CD14-positive monocyte (primary cell): ENCODE measurements at regions not wholly inside any gene's neighbourhood (a gene's known extent, or its start where the extent isn't known, plus 50 kb on each side); places are given as distances from the start of the nearest gene placed in this dataset.

Source experiments
- DNase-seq, 3 donors: peaks; one replicate each; pipeline ENCODE4 v3.0.0-alpha.2; 2011 to 2022
- H2AFZ ChIP-seq: 2 replicates; pipeline ENCODE4 v1.6.0; 2012; ENCODE audit warnings: mild to moderate bottlenecking, low read depth, low read length, inconsistent platforms; ENCODE audit not compliant: insufficient read depth, poor library complexity, severe bottlenecking
- H3K27ac ChIP-seq, 2 donors: 1 replicate in 1 of 2; 2 replicates in 1 of 2; pipeline ENCODE4 v1.5.1; 2012 to 2013; ENCODE audit warnings: low read length in 2 of 2, control low read depth in 1 of 2, inconsistent platforms in 1 of 2, low read depth in 1 of 2, mild to moderate bottlenecking in 1 of 2
- H3K27me3 ChIP-seq, 2 donors: one replicate each; pipeline versions ENCODE4 v1.6.0 to v1.6.1; 2011 to 2013; ENCODE audit warnings: low read length in 2 of 2; ENCODE audit not compliant: control insufficient read depth in 2 of 2, insufficient read depth in 2 of 2
- H3K36me3 ChIP-seq, 2 donors: replicated peaks in 1 of 2; 1 replicate in 1 of 2; 2 replicates in 1 of 2; pipeline versions ENCODE4 v1.5.1 to v1.6.1; 2012 to 2013; ENCODE audit warnings: low read length in 2 of 2, control low read depth in 1 of 2, inconsistent platforms in 1 of 2, mild to moderate bottlenecking in 1 of 2; ENCODE audit not compliant: insufficient read depth in 2 of 2, control insufficient read depth in 1 of 2
- H3K4me1 ChIP-seq, 2 donors: 1 replicate in 1 of 2; 2 replicates in 1 of 2; pipeline versions ENCODE4 v1.5.1 to v1.6.1; 2012 to 2013; ENCODE audit warnings: low read length in 2 of 2, control low read depth in 1 of 2, inconsistent platforms in 1 of 2, mild to moderate bottlenecking in 1 of 2, moderate library complexity in 1 of 2; ENCODE audit not compliant: insufficient read depth in 2 of 2, control insufficient read depth in 1 of 2
- H3K4me2 ChIP-seq: replicated peaks from 2 replicates; pipeline ENCODE3; 2012; ENCODE audit warnings: low read length, moderate library complexity, mild to moderate bottlenecking; ENCODE audit not compliant: poor library complexity, severe bottlenecking; ENCODE audit errors: extremely low read depth
- H3K4me3 ChIP-seq, 3 experiments: fragments of 200-600 bp in 1 of 3; sonication (generic) in 1 of 3; replicated peaks in 1 of 3; 1 replicate in 2 of 3; 2 replicates in 1 of 3; pipeline ENCODE4 v1.5.1; 2011 to 2013; ENCODE audit warnings: low read length in 3 of 3, mild to moderate bottlenecking in 3 of 3, control low read depth in 2 of 3, low read depth in 2 of 3, inconsistent platforms in 1 of 3, moderate library complexity in 1 of 3
- H3K79me2 ChIP-seq: 2 replicates; pipeline ENCODE4 v1.6.0; 2012; ENCODE audit warnings: mild to moderate bottlenecking, control low read depth, inconsistent platforms, low read length, moderate library complexity; ENCODE audit not compliant: insufficient read depth
- H3K9ac ChIP-seq: 2 replicates; pipeline ENCODE4 v1.6.0; 2017; ENCODE audit warnings: low read length, mild to moderate bottlenecking; ENCODE audit not compliant: insufficient read depth, poor library complexity, severe bottlenecking
- H3K9me3 ChIP-seq, 2 donors: replicated peaks in 1 of 2; 1 replicate in 1 of 2; 2 replicates in 1 of 2; pipeline versions ENCODE4 v1.5.1 to v1.6.1; 2012 to 2013; ENCODE audit warnings: low read length in 2 of 2, control low read depth in 1 of 2; ENCODE audit not compliant: control insufficient read depth in 1 of 2, insufficient read depth in 1 of 2
- H4K20me1 ChIP-seq: 2 replicates; pipeline ENCODE4 v1.6.0; 2012; ENCODE audit warnings: mild to moderate bottlenecking, low read length, control low read depth, moderate library complexity; ENCODE audit not compliant: insufficient read depth
- H3K27ac Mint-ChIP-seq, 7 donors: one replicate each; pipeline ENCODE4 v1.8.0; 2020; ENCODE audit warnings: mild to moderate bottlenecking in 7 of 7, mixed read lengths in 7 of 7, moderate library complexity in 6 of 7, inconsistent platforms in 2 of 7
- H3K27me3 Mint-ChIP-seq, 3 donors: one replicate each; pipeline ENCODE4 v1.8.0; 2021 to 2022; ENCODE audit warnings: low read depth in 3 of 3, mild to moderate bottlenecking in 3 of 3, mixed read lengths in 3 of 3, moderate library complexity in 3 of 3, inconsistent platforms in 1 of 3
- H3K36me3 Mint-ChIP-seq, 2 donors: one replicate each; pipeline ENCODE4 v1.8.0; 2020; ENCODE audit warnings: mixed read lengths in 2 of 2, inconsistent platforms in 1 of 2, mild to moderate bottlenecking in 1 of 2
- H3K4me1 Mint-ChIP-seq: one replicate; pipeline ENCODE4 v1.8.0; 2020; ENCODE audit warnings: mild to moderate bottlenecking, mixed read lengths
- H3K4me3 Mint-ChIP-seq, 2 donors: one replicate each; pipeline ENCODE4 v1.8.0; 2020; ENCODE audit warnings: mild to moderate bottlenecking in 2 of 2, mixed read lengths in 2 of 2, moderate library complexity in 1 of 2
- H3K9me3 Mint-ChIP-seq, 7 donors: one replicate each; pipeline ENCODE4 v1.8.0; 2020 to 2022; ENCODE audit warnings: mixed read lengths in 7 of 7, mild to moderate bottlenecking in 6 of 7, moderate library complexity in 6 of 7, inconsistent platforms in 2 of 7
- CTCF ChIP-seq: fragments of 200-600 bp; IDR thresholded peaks from one replicate; pipeline ENCODE4 v1.8.0; 2022; ENCODE audit warnings: antibody characterized with exemption, mild to moderate bottlenecking
- WGBS: methylation state at CpG from one replicate; pipeline ENCODE4 v1.1.5; 2013; ENCODE audit warnings: missing lambda C conversion rate; ENCODE audit not compliant: insufficient coverage; 5-methylcytosine and 5-hydroxymethylcytosine counted together
- intact Hi-C, 2 donors: fragments of 100-400 bp; cut with micrococcal nuclease; formaldehyde crosslinking; loops; one replicate each; pipeline versions ENCODE4 v1.15.0 to v1.15.1; 2023

GRCh38 chr12:126558219-126558618 lies 1493.0 kb downstream of the AACS start:
- no peak for TF ChIP-seq CTCF
- WGBS = 75% methylated on average over 1 of the region's 2 CpGs
- Histone ChIP-seq H3K27me3 (no peaks in the 10 kb centered on the region), H3K4me2 (no peak overlapping the region), H3K9ac (no peak overlapping the region), H3K4me3 (no peak overlapping the region), H3K79me2 (no peaks in the 10 kb centered on the region), H2AFZ (no peak overlapping the region), H4K20me1 (no peaks in the 10 kb centered on the region), H3K27ac (no peak overlapping the region), H3K9me3 (peaks cover 11 to 17% of the 10 kb centered on the region in 2 donors), H3K36me3 (no peaks in the 10 kb centered on the region), H3K4me1 (no peaks in the 10 kb centered on the region)
- Mint-ChIP-seq H3K36me3 (no peaks in the 10 kb centered on the region), H3K27ac (no peak overlapping the region), H3K9me3 (peaks cover 3 to 26% (median 11%) of the 10 kb centered on the region in 7 donors), H3K4me3 (no peak overlapping the region), H3K4me1 (no peaks in the 10 kb centered on the region), H3K27me3 (peaks cover 0 to 3% (median 2%) of the 10 kb centered on the region in 3 donors)
- no peak for DNase-seq
- intact Hi-C loops = no loop called here

GRCh38 chr12:126558810-126559209 lies 1493.6 kb downstream of the AACS start:
- intact Hi-C loops = no loop called here
- Histone ChIP-seq H3K79me2 (no peaks in the 10 kb centered on the region), H4K20me1 (no peaks in the 10 kb centered on the region), H3K9me3 (peaks cover 8 to 11% of the 10 kb centered on the region in 2 donors), H3K4me1 (no peaks in the 10 kb centered on the region), H3K4me2 (no peak overlapping the region), H3K36me3 (no peaks in the 10 kb centered on the region), H2AFZ (no peak overlapping the region), H3K27me3 (no peaks in the 10 kb centered on the region), H3K4me3 (no peak overlapping the region), H3K9ac (no peak overlapping the region), H3K27ac (no peak overlapping the region)
- Mint-ChIP-seq H3K27ac (no peak overlapping the region), H3K27me3 (peaks cover 0 to 2% (median 1%) of the 10 kb centered on the region in 3 donors), H3K4me1 (no peaks in the 10 kb centered on the region), H3K4me3 (no peak overlapping the region), H3K36me3 (no peaks in the 10 kb centered on the region), H3K9me3 (peaks cover 3 to 25% (median 7%) of the 10 kb centered on the region in 7 donors)
- TF ChIP-seq CTCF = no peak
- DNase-seq = no peak
- no CpG with 5 or more reads among the region's 3 CpGs for WGBS
